HG03575 (cell line): ENCODE measurements at regions not wholly inside any gene's neighbourhood (a gene's known extent, or its start where the extent isn't known, plus 50 kb on each side); places are given as distances from the start of the nearest gene placed in this dataset.

ENCODE experiments used
- ATAC-seq: cut with Tn5 transposase; IDR thresholded peaks from one replicate; pipeline ENCODE4 v1.9.1; 2021; ENCODE audit not compliant: unreplicated experiment, insufficient number of reproducible peaks, low FRiP score; ENCODE audit errors: extremely low read depth

DNA sequence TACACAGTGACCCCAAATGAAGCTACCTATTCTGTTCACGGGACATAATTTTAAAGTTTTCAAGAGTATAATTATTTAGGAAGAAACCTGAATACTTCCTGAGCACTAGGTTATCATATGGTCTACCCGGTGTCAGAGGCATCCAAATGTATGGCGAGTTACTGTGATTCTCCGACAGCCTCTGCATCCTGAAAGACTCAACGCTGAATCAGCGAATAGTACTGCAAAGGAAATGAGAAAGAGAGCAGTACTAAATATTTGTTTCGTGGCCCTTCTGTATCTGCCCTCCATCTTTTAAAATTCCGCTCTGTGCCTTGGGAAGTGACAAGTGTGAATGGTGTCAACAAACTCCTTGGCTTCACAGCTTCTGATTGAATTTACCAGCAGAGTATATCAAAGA, 358.0 kb upstream of the ZEB2 start:
- no peak for ATAC-seq

- ATAC-seq: no peak
These were observed 356.1 kb upstream of the ZEB2 start for GRCh38 chr2:144876013-144876412.

GRCh38 chr2:144875290-144875969, 355.5 kb upstream of the ZEB2 start:
- no peak for ATAC-seq

DNA sequence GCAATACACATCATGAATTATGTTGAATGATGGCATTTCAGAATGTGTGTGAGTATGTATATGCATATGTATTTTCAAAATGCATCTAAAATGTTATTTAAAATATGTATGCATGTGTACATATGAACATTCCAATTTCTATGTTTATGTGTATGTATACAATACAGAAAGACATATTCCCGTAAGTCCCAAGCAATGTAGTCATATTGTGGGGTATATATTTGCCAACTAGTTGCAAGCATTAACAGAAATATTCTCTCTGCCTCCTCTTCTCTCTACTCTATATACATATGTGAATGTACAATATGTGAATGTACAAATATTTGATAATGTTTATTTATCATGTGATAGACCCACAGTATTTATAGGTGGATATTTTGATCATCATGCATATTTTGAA, 345.8 kb upstream of the ZEB2 start:
- no peak for ATAC-seq

GRCh38 chr2:144859716-144860115, 339.8 kb upstream of the ZEB2 start:
- no peak for ATAC-seq

- ATAC-seq: no peak
These were observed 338.3 kb upstream of the ZEB2 start for GRCh38 chr2:144858211-144858610.

DNA sequence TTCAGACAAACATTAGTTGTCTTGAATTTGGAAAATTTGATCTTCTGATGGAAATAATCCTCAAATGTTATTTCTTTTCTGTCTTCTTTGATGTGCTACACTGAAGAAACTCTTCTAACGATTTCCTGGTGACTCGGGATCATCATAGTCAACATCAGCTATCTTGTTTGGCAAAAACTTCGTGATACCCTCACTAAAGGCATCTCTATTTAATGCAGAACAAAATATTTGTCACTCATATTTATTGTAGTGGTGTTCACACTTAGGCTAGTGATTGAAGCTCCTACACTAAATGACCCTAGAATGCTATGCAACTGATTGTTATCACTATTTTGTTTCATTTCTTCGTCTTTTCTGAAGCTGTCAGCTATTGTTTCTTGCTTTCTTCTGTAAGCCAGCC, 334.7 kb upstream of the ZEB2 start:
- no peak for ATAC-seq

GRCh38 chr2:144849612-144850011, 329.7 kb upstream of the ZEB2 start:
- no peak for ATAC-seq

DNA sequence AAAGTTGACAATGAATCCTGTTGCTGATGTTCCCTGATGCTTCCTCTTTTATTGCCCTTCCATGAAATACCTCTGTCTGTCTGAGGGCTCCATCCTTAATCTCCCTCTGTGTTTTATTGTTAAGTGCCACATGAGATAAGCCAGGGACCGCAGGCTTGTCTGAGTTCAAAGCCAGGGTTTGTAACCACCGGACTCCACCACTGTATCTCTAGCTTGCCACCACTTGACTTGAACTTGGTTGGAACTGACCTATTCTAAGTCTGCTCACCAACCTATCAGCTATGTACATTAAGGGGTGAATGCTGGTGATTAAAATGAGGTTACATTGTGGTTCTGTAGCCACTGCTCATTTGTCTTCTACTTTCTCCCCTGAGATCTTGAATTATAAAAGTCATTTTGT, 328.5 kb upstream of the ZEB2 start:
- no peak for ATAC-seq

- no peak for ATAC-seq
These were observed 327.6 kb upstream of the ZEB2 start for GRCh38 chr2:144847347-144848080.

- no peak for ATAC-seq
These were observed 316.9 kb upstream of the ZEB2 start for GRCh38 chr2:144836635-144837350.

GRCh38 chr2:144835634-144836350, 315.9 kb upstream of the ZEB2 start:
- no peak for ATAC-seq

GRCh38 chr2:144834998-144835633, 315.2 kb upstream of the ZEB2 start:
- no peak for ATAC-seq

GRCh38 chr2:144834363-144834762, 314.4 kb upstream of the ZEB2 start:
- no peak for ATAC-seq

GRCh38 chr2:144833075-144833637, 313.2 kb upstream of the ZEB2 start:
- ATAC-seq: no peak

- no peak for ATAC-seq
These were observed 312.1 kb upstream of the ZEB2 start for GRCh38 chr2:144832048-144832447.

GRCh38 chr2:144830543-144830942, 310.6 kb upstream of the ZEB2 start:
- ATAC-seq: no peak

DNA sequence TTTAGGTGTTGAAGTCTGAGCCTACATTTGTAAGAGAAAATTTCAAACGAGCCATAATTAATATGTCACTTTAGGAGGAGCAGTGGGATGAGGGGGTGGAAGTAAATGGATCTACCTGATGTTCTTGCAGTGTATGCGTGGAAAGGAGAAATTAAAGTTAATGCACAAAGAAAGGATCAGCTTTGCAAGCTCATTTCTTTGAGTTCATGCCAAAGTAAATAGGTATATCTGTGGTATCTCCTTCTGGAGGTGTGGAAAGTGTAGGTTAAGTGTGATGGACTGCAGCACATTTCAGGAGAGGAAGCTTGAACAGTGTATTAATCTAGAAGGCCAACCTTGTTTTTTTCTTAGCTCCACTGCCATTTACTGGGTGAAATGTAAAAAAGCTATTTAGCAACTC, 307.5 kb upstream of the ZEB2 start:
- no peak for ATAC-seq

GRCh38 chr2:144826105-144826504, 306.2 kb upstream of the ZEB2 start:
- ATAC-seq: no peak
